Erythroblast (primary cell): ENCODE measurements at regions not wholly inside any gene's neighbourhood (a gene's known extent, or its start where the extent isn't known, plus 50 kb on each side); places are given as distances from the start of the nearest gene placed in this dataset.

Experiments used
- GATA1 ChIP-seq: IDR thresholded peaks from 2 replicates; pipeline ENCODE4 v1.6.1; 2011; ENCODE audit warnings: low read depth, mild to moderate bottlenecking, control low read depth, low read length, moderate library complexity
- POLR2A ChIP-seq: IDR thresholded peaks from 2 replicates; pipeline ENCODE4 v1.6.1; 2011; ENCODE audit warnings: mild to moderate bottlenecking, low read length

DNA sequence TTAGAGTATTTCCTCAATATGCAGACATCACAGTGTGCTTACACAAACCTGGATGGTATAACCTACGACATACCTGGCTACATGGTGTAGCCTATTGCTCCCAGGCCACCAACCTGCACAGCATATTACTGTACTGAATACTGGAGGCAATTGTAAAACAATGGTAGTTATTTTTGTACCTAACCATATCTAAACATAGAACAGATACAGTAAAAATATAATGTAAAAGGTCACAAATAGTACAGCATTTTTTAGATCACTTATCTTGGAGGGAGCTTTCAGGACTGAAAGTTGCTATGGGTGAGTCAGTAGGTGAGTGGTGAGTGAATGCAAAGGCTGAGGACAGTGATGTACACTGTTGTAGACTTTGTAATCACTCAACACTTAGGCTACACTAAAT, 492.3 kb downstream of the MRPL39 start:
- TF ChIP-seq POLR2A, result no peak
- no peak for TF ChIP-seq GATA1
